ENCODE measurements at regions not wholly inside any gene's neighbourhood (a gene's known extent, or its start where the extent isn't known, plus 50 kb on each side); places are given as distances from the start of the nearest gene placed in this dataset.

- H3K36me3 Mint-ChIP-seq (ENCODE audit: insufficient read depth), result no peaks in the 10 kb centered on the region
- H3K9me3 Mint-ChIP-seq (ENCODE audit: low read depth), result peaks cover 43% of the 10 kb centered on the region
- no peaks in the 10 kb centered on the region for H3K27me3 Mint-ChIP-seq
- H3K4me3 Mint-ChIP-seq (ENCODE audit: low read depth), result no peak overlapping the region
- no peak for TF ChIP-seq CTCF (IDR thresholded peaks at IDR 0.05; ENCODE audit: unreplicated experiment)
- no peak for DNase-seq (ENCODE audit: low spot score, unreplicated experiment)
- H3K4me1 Mint-ChIP-seq (ENCODE audit: low read depth), result no peaks in the 10 kb centered on the region
- H3K27ac Mint-ChIP-seq, result no peak overlapping the region
Observed at GRCh38 chr16:35255186-35255803, 1795.9 kb downstream of the TP53TG3F start.

- no peak for DNase-seq (ENCODE audit: low spot score, unreplicated experiment)
- Mint-ChIP-seq H3K4me3 (ENCODE audit: low read depth) (no peak overlapping the region), H3K27me3 (no peaks in the 10 kb centered on the region), H3K4me1 (ENCODE audit: low read depth) (no peaks in the 10 kb centered on the region), H3K36me3 (ENCODE audit: insufficient read depth) (no peaks in the 10 kb centered on the region), H3K9me3 (ENCODE audit: low read depth) (peaks cover 46% of the 10 kb centered on the region), H3K27ac (no peak overlapping the region)
- TF ChIP-seq CTCF (IDR thresholded peaks at IDR 0.05; ENCODE audit: unreplicated experiment), result no peak
Observed at GRCh38 chr16:35255816-35256215, 1796.4 kb downstream of the TP53TG3F start.

DNA sequence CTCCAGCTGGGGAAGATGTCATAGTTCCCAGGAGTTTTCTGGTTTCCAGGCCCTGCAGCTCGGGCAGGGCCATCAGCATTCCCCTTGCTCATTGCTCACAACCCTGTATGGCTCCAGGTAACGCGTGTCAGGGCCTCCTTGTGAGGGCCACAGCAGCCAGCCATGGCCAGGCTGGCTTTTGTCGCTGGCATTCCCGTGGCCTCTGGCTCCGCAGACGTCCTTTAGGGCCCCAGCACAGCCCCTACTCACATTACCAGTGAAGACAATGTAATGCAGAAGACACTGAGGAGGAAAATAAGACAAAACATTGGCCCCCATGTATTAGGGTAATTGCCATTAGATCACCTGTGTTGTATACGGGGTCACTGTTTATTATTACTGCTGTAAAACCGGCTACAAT, 1799.0 kb downstream of the TP53TG3F start:
- no peak for TF ChIP-seq CTCF (IDR thresholded peaks at IDR 0.05; ENCODE audit: unreplicated experiment)
- no peak overlapping the region for H3K4me3 Mint-ChIP-seq (ENCODE audit: low read depth)
- DNase-seq (ENCODE audit: low spot score, unreplicated experiment), result no peak
- no peak overlapping the region for H3K27ac Mint-ChIP-seq
- no peaks in the 10 kb centered on the region for H3K36me3 Mint-ChIP-seq (ENCODE audit: insufficient read depth)
- no peaks in the 10 kb centered on the region for H3K27me3 Mint-ChIP-seq
- H3K9me3 Mint-ChIP-seq (ENCODE audit: low read depth), result peaks cover 43% of the 10 kb centered on the region
- H3K4me1 Mint-ChIP-seq (ENCODE audit: low read depth), result no peaks in the 10 kb centered on the region

GRCh38 chr16:35295856-35296255, 1836.4 kb downstream of the TP53TG3F start:
- no peaks in the 10 kb centered on the region for H3K36me3 Mint-ChIP-seq (ENCODE audit: insufficient read depth)
- H3K4me3 Mint-ChIP-seq (ENCODE audit: low read depth), result no peak overlapping the region
- H3K27me3 Mint-ChIP-seq, result no peaks in the 10 kb centered on the region
- H3K9me3 Mint-ChIP-seq (ENCODE audit: low read depth), result peaks cover 41% of the 10 kb centered on the region
- TF ChIP-seq CTCF (IDR thresholded peaks at IDR 0.05; ENCODE audit: unreplicated experiment), result no peak
- no peaks in the 10 kb centered on the region for H3K4me1 Mint-ChIP-seq (ENCODE audit: low read depth)
- no peak for DNase-seq (ENCODE audit: low spot score, unreplicated experiment)
- H3K27ac Mint-ChIP-seq, result no peak overlapping the region

- Mint-ChIP-seq H3K4me1 (ENCODE audit: low read depth) (no peaks in the 10 kb centered on the region), H3K27ac (no peak overlapping the region), H3K36me3 (ENCODE audit: insufficient read depth) (no peaks in the 10 kb centered on the region), H3K4me3 (ENCODE audit: low read depth) (no peak overlapping the region), H3K9me3 (ENCODE audit: low read depth) (peaks cover 38% of the 10 kb centered on the region), H3K27me3 (no peaks in the 10 kb centered on the region)
- TF ChIP-seq CTCF (IDR thresholded peaks at IDR 0.05; ENCODE audit: unreplicated experiment), result no peak
- no peak for DNase-seq (ENCODE audit: low spot score, unreplicated experiment)
Observed at GRCh38 chr16:35296962-35297653, 1837.7 kb downstream of the TP53TG3F start.

Measured in progenitor cell of endocrine pancreas (in vitro differentiated cells).